GM11168 (cell line): ENCODE measurements at regions not wholly inside any gene's neighbourhood (a gene's known extent, or its start where the extent isn't known, plus 50 kb on each side); places are given as distances from the start of the nearest gene placed in this dataset.
"Not testable (repeated sequence)": the region's sequence is repeated elsewhere in the genome, so short reads cannot be mapped to it uniquely, and the experiment has no call there.

Experiments used
- in situ Hi-C: fragments of 300-500 bp; cut with MboI; formaldehyde crosslinking; loops from one replicate; pipeline ENCODE4 v1.12.0; 2022; ENCODE audit warnings: low sequenced_read_pairs; ENCODE audit not compliant: unreplicated experiment

GRCh38 chr9:97248252-97248651, 59.2 kb upstream of the CCDC180 start:
- in situ Hi-C loops, result not testable (repeated sequence)

GRCh38 chr9:97243606-97244005, 63.9 kb upstream of the CCDC180 start:
- in situ Hi-C loops, result no loop called here

GRCh38 chr9:97241430-97241829, 66.0 kb upstream of the CCDC180 start:
- in situ Hi-C loops, result not testable (repeated sequence)

GRCh38 chr9:97237951-97238889, 69.2 kb upstream of the CCDC180 start:
- in situ Hi-C loops, result no loop called here

GRCh38 chr9:97237311-97237786, 70.1 kb upstream of the CCDC180 start:
- in situ Hi-C loops, result no loop called here

- in situ Hi-C loops, result not testable (repeated sequence)
Measured at GRCh38 chr9:97233009-97233400, 74.5 kb upstream of the CCDC180 start.

- in situ Hi-C loops, result not testable (repeated sequence)
Measured at GRCh38 chr9:97232060-97233008, 75.1 kb upstream of the CCDC180 start.

GRCh38 chr9:97222393-97222792, 85.1 kb upstream of the CCDC180 start:
- in situ Hi-C loops, result not testable (repeated sequence)

- in situ Hi-C loops, result not testable (repeated sequence)
Measured at GRCh38 chr9:97221478-97222355, 85.7 kb upstream of the CCDC180 start.

GRCh38 chr9:97220894-97221477, 86.5 kb upstream of the CCDC180 start:
- in situ Hi-C loops, result no loop called here

- in situ Hi-C loops, result not testable (repeated sequence)
Measured at GRCh38 chr9:97220396-97220795, 87.1 kb upstream of the CCDC180 start.

GRCh38 chr9:97219443-97220140, 87.9 kb upstream of the CCDC180 start:
- in situ Hi-C loops, result not testable (repeated sequence)

GRCh38 chr9:97215127-97215526, 92.3 kb upstream of the CCDC180 start:
- in situ Hi-C loops, result not testable (repeated sequence)

GRCh38 chr9:97214556-97214955, 92.9 kb upstream of the CCDC180 start:
- in situ Hi-C loops, result not testable (repeated sequence)

- in situ Hi-C loops, result not testable (repeated sequence)
Measured at GRCh38 chr9:97199683-97200082, 107.8 kb upstream of the CCDC180 start.

- in situ Hi-C loops, result not testable (repeated sequence)
Measured at GRCh38 chr9:97193767-97194166, 113.7 kb upstream of the CCDC180 start.

GRCh38 chr9:97188545-97188944, 118.9 kb upstream of the CCDC180 start:
- in situ Hi-C loops, result no loop called here

- in situ Hi-C loops, result not testable (repeated sequence)
Measured at GRCh38 chr9:97187706-97188105, 119.8 kb upstream of the CCDC180 start.

- in situ Hi-C loops, result no loop called here
Measured at GRCh38 chr9:97186493-97186892, 121.0 kb upstream of the CCDC180 start.
